SK-N-SH (cell line): ENCODE measurements at regions not wholly inside any gene's neighbourhood (a gene's known extent, or its start where the extent isn't known, plus 50 kb on each side); places are given as distances from the start of the nearest gene placed in this dataset.

Source experiments
- CTCF ChIA-PET: fragments of 300-600, 350-600 bp; formaldehyde crosslinking; extraction: SDS; loops from one replicate; lab custom pipeline; 2021; lab: Yijun Ruan, JAX
- POLR2A ChIA-PET: fragments of 350-600 bp; sonication (Branson Sonifier 250); formaldehyde crosslinking; extraction: SDS; loops from one replicate; lab custom pipeline; 2020; ENCODE audit warnings: antibody characterized with exemption, inconsistent platforms; lab: Yijun Ruan, JAX
- DNase-seq: peaks from one replicate; pipeline ENCODE4 v3.0.0; 2012
- H2AFZ ChIP-seq: fragments of 200-600 bp; sonication (generic); 2 replicates; pipeline ENCODE4 v1.8.1; 2016; ENCODE audit warnings: antibody characterized with exemption, mild to moderate bottlenecking, low read depth
- H3F3A ChIP-seq: fragments of 200-600 bp; sonication (generic); replicated peaks from 2 replicates; pipeline ENCODE3; 2016; ENCODE audit warnings: antibody characterized with exemption, mild to moderate bottlenecking; ENCODE audit not compliant: insufficient read depth
- H3K27ac ChIP-seq, 2 experiments: fragments of 200-500 bp in 1 of 2; fragments of 200-600 bp in 1 of 2; sonication (Bioruptor generic) in 1 of 2; sonication (generic), shearing (Covaris generic) in 1 of 2; 2 replicates each; pipeline versions ENCODE4 v1.5.1 to v1.6.1; 2014 to 2016; ENCODE audit warnings: low read depth in 2 of 2, inconsistent platforms in 1 of 2, low read length in 1 of 2, mild to moderate bottlenecking in 1 of 2, mixed read lengths in 1 of 2
- H3K27me3 ChIP-seq: fragments of 200-600 bp; sonication (generic), shearing (Covaris generic); 2 replicates; pipeline ENCODE4 v1.6.1; 2016; ENCODE audit warnings: mixed run types; ENCODE audit not compliant: insufficient read depth
- H3K36me3 ChIP-seq, 2 experiments: fragments of 200-500 bp in 1 of 2; fragments of 200-600 bp in 1 of 2; sonication (Bioruptor generic) in 1 of 2; sonication (generic) in 1 of 2; replicated peaks in 1 of 2; 2 replicates each; pipeline versions ENCODE3 to v1.5.1; 2014 to 2016; ENCODE audit warnings: low read length in 1 of 2, mild to moderate bottlenecking in 1 of 2; ENCODE audit not compliant: insufficient read depth in 2 of 2, control insufficient read depth in 1 of 2
- H3K4me1 ChIP-seq, 2 experiments: fragments of 200-500 bp in 1 of 2; fragments of 200-600 bp in 1 of 2; sonication (Bioruptor generic) in 1 of 2; sonication (generic), shearing (Covaris generic) in 1 of 2; 2 replicates each; pipeline versions ENCODE4 v1.5.1 to v1.6.1; 2014 to 2016; ENCODE audit warnings: low read depth in 1 of 2, low read length in 1 of 2, mixed run types in 1 of 2; ENCODE audit not compliant: insufficient read depth in 2 of 2, control insufficient read depth in 1 of 2
- H3K4me2 ChIP-seq: fragments of 200-600 bp; sonication (generic), shearing (Covaris generic); 2 replicates; pipeline ENCODE4 v1.6.1; 2017; ENCODE audit warnings: mixed run types
- H3K4me3 ChIP-seq, 2 experiments: fragments of 200-500 bp in 1 of 2; fragments of 200-600 bp in 1 of 2; sonication (Bioruptor generic) in 1 of 2; sonication (generic), shearing (Covaris generic) in 1 of 2; 2 replicates each; pipeline versions ENCODE4 v1.5.1 to v1.8.1; 2014 to 2016; ENCODE audit warnings: low read depth in 2 of 2, inconsistent platforms in 1 of 2, low read length in 1 of 2, mild to moderate bottlenecking in 1 of 2, mixed read lengths in 1 of 2, moderate library complexity in 1 of 2
- H3K79me2 ChIP-seq: fragments of 200-600 bp; sonication (generic); 2 replicates; pipeline ENCODE4 v1.8.1; 2017; ENCODE audit warnings: mild to moderate bottlenecking; ENCODE audit not compliant: insufficient read depth
- H3K9ac ChIP-seq: fragments of 200-600 bp; sonication (generic); 2 replicates; pipeline ENCODE4 v1.6.1; 2017; ENCODE audit warnings: mixed run types
- H3K9me2 ChIP-seq: fragments of 200-600 bp; sonication (generic); 2 replicates; pipeline ENCODE4 v1.6.1; 2017; ENCODE audit warnings: mixed run types
- H3K9me3 ChIP-seq: fragments of 200-600 bp; sonication (generic); 2 replicates; pipeline ENCODE4 v1.6.1; 2017; ENCODE audit warnings: mixed run types, mild to moderate bottlenecking, moderate library complexity
- H4K20me1 ChIP-seq: fragments of 200-600 bp; sonication (generic); 2 replicates; pipeline ENCODE4 v1.6.1; 2017; ENCODE audit warnings: mild to moderate bottlenecking, mixed run types; ENCODE audit not compliant: insufficient read depth
- CHD2 ChIP-seq: fragments of 150-350 bp; IDR thresholded peaks from 2 replicates; pipeline ENCODE4 v1.6.1; 2018; ENCODE audit warnings: low read length; ENCODE audit not compliant: partially characterized antibody
- EZH2phosphoT487 ChIP-seq: fragments of 200-600 bp; sonication (generic); IDR thresholded peaks from 2 replicates; pipeline ENCODE4 v1.6.1; 2017; ENCODE audit warnings: low read depth, mixed run types, mild to moderate bottlenecking, antibody characterized with exemption, moderate library complexity, borderline replicate concordance
- FOXJ3 ChIP-seq: sonication (generic); formaldehyde crosslinking; IDR thresholded peaks from 2 replicates; pipeline ENCODE4 v1.5.1; 2020; ENCODE audit warnings: mild to moderate bottlenecking, missing genetic modification reagents
- FOXM1 ChIP-seq: IDR thresholded peaks from 2 replicates; pipeline ENCODE4 v1.4.0; 2012; ENCODE audit warnings: low read depth, mild to moderate bottlenecking
- GABPA ChIP-seq: IDR thresholded peaks from 2 replicates; pipeline ENCODE4 v1.4.0; 2012; ENCODE audit warnings: low read depth, mild to moderate bottlenecking
- GATA2 ChIP-seq: sonication (generic); formaldehyde crosslinking; IDR thresholded peaks from 2 replicates; pipeline ENCODE4 v1.5.0; 2020; ENCODE audit warnings: mild to moderate bottlenecking, missing genetic modification reagents
- IRF3 ChIP-seq: fragments of 150-350 bp; IDR thresholded peaks from 2 replicates; pipeline ENCODE4 v1.6.1; 2016; ENCODE audit warnings: mild to moderate bottlenecking, low read depth, low read length
- JUND ChIP-seq: IDR thresholded peaks from 2 replicates; pipeline ENCODE4 v1.4.0; 2012
- MEF2A ChIP-seq: IDR thresholded peaks from 2 replicates; pipeline ENCODE4 v1.4.0; 2012; ENCODE audit warnings: low read depth, borderline replicate concordance
- PBX3 ChIP-seq: IDR thresholded peaks from 2 replicates; pipeline ENCODE4; 2012
- RAD21 ChIP-seq: IDR thresholded peaks from 2 replicates; pipeline ENCODE4 v1.6.1; 2012; ENCODE audit warnings: mild to moderate bottlenecking, low read length
- REST ChIP-seq: IDR thresholded peaks from 2 replicates; pipeline ENCODE4 v1.6.1; 2012; ENCODE audit warnings: mild to moderate bottlenecking, low read depth, low read length, moderate library complexity
- RFX5 ChIP-seq: IDR thresholded peaks from 2 replicates; pipeline ENCODE4 v1.6.1; 2012; ENCODE audit warnings: mild to moderate bottlenecking, improper control_type of control experiment, low read length
- SMC3 ChIP-seq: IDR thresholded peaks from 2 replicates; pipeline ENCODE4 v1.6.1; 2012; ENCODE audit warnings: low read depth, low read length, improper control_type of control experiment
- TAF1 ChIP-seq: IDR thresholded peaks from 2 replicates; pipeline ENCODE4 v1.6.1; 2012; ENCODE audit warnings: low read depth, mild to moderate bottlenecking, low read length, moderate library complexity, borderline replicate concordance
- TCF12 ChIP-seq: IDR thresholded peaks from 2 replicates; pipeline ENCODE4 v1.4.0; 2012
- TEAD4 ChIP-seq: IDR thresholded peaks from 2 replicates; pipeline ENCODE4 v1.4.0; 2012; ENCODE audit warnings: mild to moderate bottlenecking, borderline replicate concordance; ENCODE audit not compliant: insufficient read depth
- YY1 ChIP-seq: IDR thresholded peaks from 2 replicates; pipeline ENCODE4 v1.4.0; 2012; ENCODE audit warnings: low read depth, mild to moderate bottlenecking
- WGBS: methylation state at CpG from one replicate; pipeline ENCODE4 v1.1.6; 2017; ENCODE audit warnings: low lambda C conversion rate; 5-methylcytosine and 5-hydroxymethylcytosine counted together

- TF ChIP-seq FOXM1 (no peak), JUND (no peak)
- TF ChIP-seq, all 33 proteins: peak for 0
Measured at GRCh38 chr12:127489061-127489460, 777.9 kb upstream of the TMEM132C start (continued).

- Histone ChIP-seq H3K4me2 (no peak overlapping the region), H3K27ac (no peak overlapping the region), H3K4me3 (no peak overlapping the region), H3K9me2 (no peaks in the 10 kb centered on the region), H3K4me1 (no peaks in the 10 kb centered on the region), H3K36me3 (no peaks in the 10 kb centered on the region), H3K9me3 (no peaks in the 10 kb centered on the region), H2AFZ (no peak overlapping the region), H3F3A (no peaks in the 10 kb centered on the region), H3K79me2 (no peaks in the 10 kb centered on the region), H3K27me3 (no peaks in the 10 kb centered on the region), H4K20me1 (no peaks in the 10 kb centered on the region), H3K9ac (no peak overlapping the region)
- POLR2A ChIA-PET = no interaction called here
- TF ChIP-seq TEAD4 (no peak), MEF2A (no peak), YY1 (no peak), FOXM1 (no peak), GATA2 (CRISPR knock-in tag) (no peak), REST (no peak), JUND (no peak), EZH2phosphoT487 (no peak), RAD21 (no peak), RFX5 (no peak), CHD2 (no peak), SMC3 (no peak), TCF12 (no peak), PBX3 (no peak), TAF1 (no peak), GABPA (no peak), FOXJ3 (no peak), IRF3 (no peak)
- 29% methylated on average over 17 of the region's 17 CpGs for WGBS
- CTCF ChIA-PET = interaction anchor here (1.2 kb wide), 1 partner anchor 764 kb away, joined by 3 read pairs; no protein-coding TSS in a partner anchor
- no peak for DNase-seq
Measured at GRCh38 chr12:127494961-127495915, 771.7 kb upstream of the TMEM132C start.
